AG04450 (cell line): ENCODE measurements at regions not wholly inside any gene's neighbourhood (a gene's known extent, or its start where the extent isn't known, plus 50 kb on each side); places are given as distances from the start of the nearest gene placed in this dataset.

Experiments
- CTCF ChIA-PET: fragments of 300-600, 350-600 bp; formaldehyde crosslinking; extraction: SDS; loops from one replicate; lab custom pipeline; 2022; ENCODE audit warnings: antibody characterized with exemption, inconsistent platforms; lab: Charles Lee
- POLR2A ChIA-PET: fragments of 350-600 bp; formaldehyde crosslinking; extraction: SDS; loops from one replicate; lab custom pipeline; 2021; ENCODE audit warnings: antibody characterized with exemption, inconsistent platforms; lab: Yijun Ruan, JAX
- DNase-seq: peaks from one replicate; pipeline ENCODE4 v3.0.0-alpha.2; 2011; ENCODE audit warnings: low read depth, low spot score
- H3K27ac ChIP-seq: one replicate; pipeline ENCODE4 v1.5.1; 2012; ENCODE audit warnings: low read depth, low read length, control low read depth
- H3K27me3 ChIP-seq: one replicate; pipeline ENCODE4 v1.6.0; 2012; ENCODE audit warnings: low read length; ENCODE audit not compliant: control insufficient read depth, insufficient read depth
- H3K4me3 ChIP-seq: 2 replicates; pipeline ENCODE4 v1.5.1; 2011; ENCODE audit warnings: mild to moderate bottlenecking, low read depth, low read length, control low read depth
- H3K9me3 ChIP-seq: 2 replicates; pipeline ENCODE4 v1.5.1; 2012; ENCODE audit warnings: low read length; ENCODE audit not compliant: control insufficient read depth, insufficient read depth
- CTCF ChIP-seq: IDR thresholded peaks from 2 replicates; pipeline ENCODE4 v1.5.1; 2011; ENCODE audit warnings: low read depth, low read length, control low read depth, inconsistent platforms

GRCh38 chr13:72469906-72470305 lies 257.5 kb downstream of the MZT1 start:
- POLR2A ChIA-PET: no interaction called here
- no peaks in the 10 kb centered on the region for H3K9me3 ChIP-seq
- no peak overlapping the region for H3K27ac ChIP-seq
- no peak for DNase-seq
- H3K4me3 ChIP-seq: no peak overlapping the region
- TF ChIP-seq CTCF: no peak
- H3K27me3 ChIP-seq: no peaks in the 10 kb centered on the region
- CTCF ChIA-PET: no interaction called here

GRCh38 chr13:72463561-72463960 lies 263.9 kb downstream of the MZT1 start:
- H3K27ac ChIP-seq: no peak overlapping the region
- DNase-seq: no peak
- CTCF ChIA-PET: no interaction called here
- no peak for TF ChIP-seq CTCF
- POLR2A ChIA-PET: no interaction called here
- H3K4me3 ChIP-seq: no peak overlapping the region
- H3K9me3 ChIP-seq: no peaks in the 10 kb centered on the region
- no peaks in the 10 kb centered on the region for H3K27me3 ChIP-seq

DNA sequence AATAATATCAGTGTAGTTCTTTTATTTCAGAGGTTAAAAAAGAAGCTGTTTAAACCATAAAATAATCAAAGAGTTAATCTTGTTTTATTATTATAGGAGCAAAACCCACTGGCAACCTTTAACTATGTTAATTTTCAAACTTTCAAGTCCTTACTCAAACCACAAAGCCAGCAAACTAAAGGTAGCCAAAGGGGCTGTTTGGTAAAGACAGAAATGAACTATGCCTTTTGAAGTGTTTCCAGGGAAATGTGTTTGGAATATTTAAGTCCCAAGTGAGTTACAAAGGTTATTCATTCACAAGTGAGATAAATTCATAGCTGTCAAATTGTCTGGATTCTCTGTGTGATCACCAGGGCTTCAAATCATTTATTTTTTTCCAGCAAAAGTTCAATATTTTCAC lies 264.7 kb downstream of the MZT1 start:
- CTCF ChIA-PET: no interaction called here
- no peak for TF ChIP-seq CTCF
- POLR2A ChIA-PET: no interaction called here
- no peaks in the 10 kb centered on the region for H3K27me3 ChIP-seq
- no peak overlapping the region for H3K27ac ChIP-seq
- no peak overlapping the region for H3K4me3 ChIP-seq
- no peak for DNase-seq
- H3K9me3 ChIP-seq: no peaks in the 10 kb centered on the region

DNA sequence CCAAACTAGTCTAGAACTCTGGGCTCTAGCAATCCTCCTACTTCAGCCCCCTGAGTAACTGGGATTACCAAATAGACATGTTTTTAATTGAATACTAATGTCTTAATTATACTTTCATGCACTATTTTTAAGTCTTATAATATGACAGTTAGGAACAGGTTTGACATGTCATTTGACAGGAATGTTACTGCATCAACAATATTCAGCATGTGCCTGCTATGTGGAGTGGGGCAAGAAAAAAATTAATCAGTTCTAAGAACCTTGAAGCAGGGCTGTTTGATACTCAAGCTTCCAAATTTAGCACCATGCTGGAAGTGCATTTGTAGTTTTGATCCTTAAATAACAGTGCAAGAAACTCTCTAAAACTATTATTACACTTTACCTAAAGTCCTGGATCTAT lies 265.3 kb downstream of the MZT1 start:
- H3K9me3 ChIP-seq: no peaks in the 10 kb centered on the region
- ChIA-PET POLR2A (no interaction called here), CTCF (no interaction called here)
- TF ChIP-seq CTCF: no peak
- no peak for DNase-seq
- H3K27ac ChIP-seq: no peak overlapping the region
- H3K27me3 ChIP-seq: no peaks in the 10 kb centered on the region
- H3K4me3 ChIP-seq: no peak overlapping the region

DNA sequence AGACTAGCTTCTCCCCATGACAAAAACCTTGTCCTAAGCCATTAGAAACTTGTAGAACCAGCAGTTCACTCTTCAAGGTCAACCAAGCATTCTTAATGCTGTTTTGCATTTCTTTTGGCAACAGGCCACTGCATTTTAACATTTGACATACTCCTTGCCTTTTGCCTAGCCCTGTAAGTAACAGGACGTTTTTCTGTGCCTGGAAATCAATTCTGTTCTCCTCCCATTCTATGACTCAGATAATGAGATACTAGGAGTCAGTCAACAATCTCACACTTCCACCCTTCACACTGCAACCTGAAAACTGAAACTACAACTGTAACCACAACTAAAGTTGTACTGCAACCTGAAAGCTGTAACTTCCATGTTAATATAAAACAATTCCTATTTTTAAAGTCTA lies 268.7 kb downstream of the MZT1 start:
- H3K27ac ChIP-seq: no peak overlapping the region
- TF ChIP-seq CTCF: no peak
- CTCF ChIA-PET: no interaction called here
- POLR2A ChIA-PET: no interaction called here
- DNase-seq: no peak
- H3K9me3 ChIP-seq: no peaks in the 10 kb centered on the region
- H3K4me3 ChIP-seq: no peak overlapping the region
- no peaks in the 10 kb centered on the region for H3K27me3 ChIP-seq
